HG02970 (cell line): ENCODE measurements at regions not wholly inside any gene's neighbourhood (a gene's known extent, or its start where the extent isn't known, plus 50 kb on each side); places are given as distances from the start of the nearest gene placed in this dataset.

Source experiments
- ATAC-seq: cut with Tn5 transposase; IDR thresholded peaks from one replicate; pipeline ENCODE4 v1.9.1; 2021; ENCODE audit warnings: mild to moderate bottlenecking, moderate library complexity, moderate number of reproducible peaks; ENCODE audit not compliant: unreplicated experiment, low FRiP score

DNA sequence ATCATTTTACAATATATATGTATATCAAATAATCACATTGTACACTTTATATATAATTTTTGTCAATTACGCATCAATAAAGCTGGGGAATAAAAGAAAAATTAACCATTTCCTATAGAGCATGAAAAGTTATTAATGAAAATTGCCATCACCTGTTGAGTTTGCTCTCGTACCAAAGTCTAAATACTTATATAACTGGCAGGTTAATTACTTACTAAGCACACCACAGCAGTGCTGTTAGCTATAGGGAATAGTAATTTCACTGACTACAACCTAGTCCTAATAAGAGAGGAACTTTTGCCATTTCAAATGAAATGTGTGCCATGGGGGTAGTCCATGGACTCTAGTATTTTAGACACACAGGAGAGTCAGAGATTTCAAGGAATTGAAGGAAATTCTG is 176.9 kb upstream of the COL1A2 start:
- ATAC-seq, result no peak

DNA sequence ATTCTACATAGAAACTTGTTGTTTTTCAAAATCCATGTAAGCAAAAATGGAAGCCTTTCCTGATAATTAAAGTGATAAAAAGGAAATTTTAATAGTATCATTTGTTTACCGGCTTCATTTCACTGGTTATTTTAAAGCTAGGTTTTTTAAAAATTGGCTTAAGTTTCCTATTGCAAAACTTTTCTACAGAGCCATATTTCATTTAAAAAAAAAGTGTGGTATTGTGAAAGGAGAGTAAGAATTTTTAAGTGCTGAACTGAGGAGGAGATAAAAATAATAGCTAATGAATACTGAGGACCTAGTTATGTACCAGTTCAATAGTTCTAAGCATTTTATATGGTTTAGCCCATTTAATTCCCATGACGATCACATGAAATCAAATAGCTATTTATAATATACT is 172.2 kb upstream of the COL1A2 start:
- no peak for ATAC-seq

DNA sequence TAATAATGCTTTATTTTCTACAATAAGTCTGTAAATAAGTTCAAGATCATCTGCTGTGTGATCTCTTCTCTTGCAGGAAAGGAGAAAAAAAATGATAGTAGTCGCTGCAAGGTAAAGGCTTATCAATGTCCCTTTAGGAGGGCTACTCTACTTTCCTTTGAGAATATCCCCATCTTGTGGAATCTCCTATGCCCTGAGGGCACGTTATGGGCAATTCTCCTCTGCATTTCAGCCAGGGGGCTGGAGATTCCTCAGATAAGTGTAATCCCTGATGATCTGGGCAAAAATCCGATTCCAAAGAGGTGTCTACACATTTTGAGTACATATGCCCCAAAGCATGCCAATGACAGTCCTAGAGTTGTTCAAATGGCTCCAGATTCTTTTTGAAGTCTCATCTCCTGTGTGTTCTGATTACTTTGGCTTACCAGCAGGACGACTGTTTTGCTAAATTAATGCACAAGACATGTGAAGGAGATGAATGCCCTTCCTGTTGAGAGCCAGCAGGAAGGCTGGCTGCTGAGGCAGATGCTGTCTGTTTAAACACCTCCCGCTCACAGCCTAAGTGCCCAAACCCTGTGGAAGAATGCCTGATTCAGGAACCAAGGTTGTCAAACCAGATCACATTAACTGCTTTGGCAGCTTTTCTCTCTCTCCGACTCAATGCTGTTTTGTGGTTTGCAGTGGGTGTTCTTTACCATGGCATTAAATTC is 171.2 kb upstream of the COL1A2 start:
- ATAC-seq, result no peak

DNA sequence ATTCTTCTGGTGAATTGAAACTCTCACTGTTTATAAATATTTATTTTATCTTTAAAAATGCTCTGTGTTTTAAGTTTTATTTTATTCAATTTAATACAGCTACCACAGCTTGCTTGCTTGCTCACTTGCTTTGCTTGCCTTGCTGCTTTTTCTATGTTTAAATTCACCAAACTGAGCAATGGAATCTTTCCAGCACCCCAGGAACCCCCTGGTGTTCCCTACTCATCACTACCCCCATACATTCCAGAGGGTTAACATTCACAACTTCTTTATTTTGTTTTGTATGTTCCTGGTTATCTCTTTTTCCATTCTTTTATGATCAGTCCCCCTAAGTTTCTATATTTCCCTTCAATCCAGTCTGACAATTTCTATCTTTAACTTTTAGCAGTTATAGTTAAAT is 166.5 kb upstream of the COL1A2 start:
- no peak for ATAC-seq

DNA sequence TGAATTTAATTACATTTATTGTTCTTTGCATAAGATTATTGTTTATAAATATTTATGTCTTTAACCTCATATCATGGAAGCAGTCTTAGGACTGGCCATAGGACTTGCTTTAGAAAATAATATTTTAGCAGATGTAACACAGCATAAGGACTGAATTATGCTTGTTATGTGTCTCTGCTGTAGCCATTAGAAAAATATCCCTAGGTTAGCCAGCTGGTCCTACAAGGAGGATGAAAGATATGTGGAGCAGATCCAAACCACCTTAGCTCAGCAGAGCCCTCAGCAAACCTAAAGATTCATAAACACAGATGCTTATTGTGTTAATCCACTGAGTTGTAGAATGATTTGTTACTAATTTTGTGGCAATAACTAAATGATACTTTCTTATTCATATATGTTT is 166.0 kb upstream of the COL1A2 start:
- no peak for ATAC-seq

DNA sequence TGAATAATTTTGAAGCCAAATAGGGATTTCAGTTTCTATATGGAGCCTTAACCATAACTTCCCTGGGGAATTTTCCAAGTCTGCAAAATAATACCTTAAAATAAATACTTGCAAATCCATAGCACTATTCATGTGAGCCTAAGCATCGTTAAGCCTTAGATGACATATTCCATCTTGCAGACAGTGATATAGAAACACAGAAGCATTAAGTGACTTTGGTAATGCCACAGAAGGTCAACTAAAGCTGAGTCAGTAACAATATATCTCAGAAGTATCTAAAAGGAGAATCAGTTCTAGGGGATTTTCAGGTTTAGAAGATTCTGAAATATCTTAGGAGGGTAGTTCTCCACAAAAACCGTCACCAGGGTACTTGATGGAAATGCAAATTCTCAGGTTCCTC is 163.4 kb upstream of the COL1A2 start:
- no peak for ATAC-seq

DNA sequence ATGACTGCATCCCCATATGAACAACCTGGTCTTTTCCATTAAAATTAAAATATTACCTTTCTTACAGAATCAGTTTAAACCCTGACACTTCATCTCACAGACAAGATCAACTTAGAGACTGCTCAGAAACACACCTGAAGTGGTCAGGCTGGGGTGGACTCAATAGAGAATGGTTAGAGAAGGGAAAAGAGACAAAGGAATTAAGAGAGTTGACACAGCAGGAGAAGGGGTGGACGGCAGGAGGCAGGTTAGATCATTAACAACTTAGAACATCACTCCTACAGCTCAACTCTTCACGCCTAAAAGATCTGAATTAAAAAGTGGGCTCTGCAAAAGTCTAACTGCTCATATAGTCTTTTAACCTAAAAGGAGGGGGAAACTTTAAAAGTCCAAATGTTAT is 157.7 kb upstream of the COL1A2 start:
- ATAC-seq, result no peak

DNA sequence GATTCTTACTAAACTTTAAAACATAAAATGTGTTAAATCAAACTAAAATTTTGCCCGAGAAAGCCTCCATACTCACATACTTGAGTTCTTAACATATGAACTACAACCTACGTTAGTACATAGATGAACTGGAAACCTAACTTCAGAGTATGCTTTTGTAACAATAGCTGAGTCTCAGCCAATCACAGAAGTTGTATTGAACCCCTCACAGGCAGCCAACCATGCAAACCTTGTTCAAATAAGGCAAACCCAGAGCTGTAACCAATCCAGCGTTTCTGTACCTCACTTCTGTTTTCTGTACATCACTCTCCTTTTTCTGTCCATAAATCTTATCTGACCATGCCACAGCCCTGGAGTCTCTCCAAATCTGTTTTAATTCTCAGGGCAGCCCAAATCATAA is 157.3 kb upstream of the COL1A2 start:
- ATAC-seq, result no peak

DNA sequence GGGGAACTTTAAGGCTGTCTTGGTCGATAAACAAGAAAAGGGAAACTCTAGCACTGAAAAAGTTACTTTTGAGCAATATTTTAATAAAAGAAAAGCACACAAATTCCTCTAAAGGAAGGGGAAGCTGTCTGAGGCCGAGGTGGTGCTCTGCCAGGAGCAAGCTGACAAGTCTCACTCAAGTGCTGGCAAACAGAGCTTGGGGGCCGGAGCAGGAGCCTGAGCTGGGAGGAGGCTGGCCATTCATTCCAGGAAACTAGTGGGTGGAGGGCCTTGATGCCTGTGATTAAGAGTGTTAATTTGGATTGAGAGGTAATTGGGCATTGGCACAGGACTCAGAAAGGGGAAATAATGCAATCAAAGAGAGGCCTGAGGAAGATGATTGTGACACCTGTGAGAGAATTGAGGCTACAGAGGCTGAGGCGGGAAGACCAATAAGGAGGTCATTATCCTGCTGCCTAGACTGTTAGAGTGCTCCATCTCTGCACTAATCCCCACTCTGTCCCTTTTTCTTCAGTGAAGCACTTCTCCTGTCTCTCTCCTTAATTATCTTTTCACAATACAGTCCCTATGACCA is 154.9 kb upstream of the COL1A2 start:
- ATAC-seq, result no peak

DNA sequence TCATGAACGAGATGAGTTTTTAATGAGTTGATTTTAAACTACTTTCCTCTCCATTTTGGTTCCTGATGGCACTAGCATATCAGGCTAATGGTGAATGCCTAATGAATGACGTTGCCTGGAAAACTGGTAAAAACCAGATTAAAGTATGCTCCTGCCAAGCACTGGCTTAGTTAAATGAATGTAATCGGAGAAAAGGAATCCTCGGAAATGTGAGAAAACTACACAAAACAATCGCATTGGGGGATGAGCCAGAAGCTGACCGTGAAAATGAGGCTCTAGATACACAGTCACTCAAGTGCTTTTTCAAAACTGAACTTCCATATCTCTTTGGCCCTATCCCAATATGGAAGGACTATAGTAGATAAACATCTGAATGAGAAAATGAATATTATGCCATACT is 153.8 kb upstream of the COL1A2 start:
- ATAC-seq, result no peak

DNA sequence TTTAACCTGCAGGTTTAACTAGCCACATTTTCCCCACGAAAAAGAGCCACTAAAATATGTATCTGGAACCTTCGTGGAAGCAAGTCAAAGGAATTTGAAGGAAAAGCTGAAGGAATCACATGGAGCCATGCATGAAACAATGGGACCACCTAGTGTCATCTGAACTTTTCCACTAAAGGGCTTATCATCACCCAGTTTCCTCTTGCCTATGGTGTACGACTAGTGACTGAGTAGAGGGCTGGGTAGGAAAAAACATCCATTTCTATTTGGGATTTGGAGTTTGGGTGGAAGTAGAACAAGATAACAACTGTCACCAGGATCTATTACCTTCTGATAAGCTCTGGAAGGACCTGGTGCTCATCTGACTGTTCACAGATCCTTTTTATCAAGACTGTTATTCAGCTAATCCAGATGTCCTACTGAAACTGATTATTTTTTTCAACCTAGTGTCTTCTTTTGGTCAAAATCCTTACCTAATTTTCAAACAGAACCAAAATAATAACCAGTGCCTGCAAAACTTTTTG is 153.2 kb upstream of the COL1A2 start:
- no peak for ATAC-seq

DNA sequence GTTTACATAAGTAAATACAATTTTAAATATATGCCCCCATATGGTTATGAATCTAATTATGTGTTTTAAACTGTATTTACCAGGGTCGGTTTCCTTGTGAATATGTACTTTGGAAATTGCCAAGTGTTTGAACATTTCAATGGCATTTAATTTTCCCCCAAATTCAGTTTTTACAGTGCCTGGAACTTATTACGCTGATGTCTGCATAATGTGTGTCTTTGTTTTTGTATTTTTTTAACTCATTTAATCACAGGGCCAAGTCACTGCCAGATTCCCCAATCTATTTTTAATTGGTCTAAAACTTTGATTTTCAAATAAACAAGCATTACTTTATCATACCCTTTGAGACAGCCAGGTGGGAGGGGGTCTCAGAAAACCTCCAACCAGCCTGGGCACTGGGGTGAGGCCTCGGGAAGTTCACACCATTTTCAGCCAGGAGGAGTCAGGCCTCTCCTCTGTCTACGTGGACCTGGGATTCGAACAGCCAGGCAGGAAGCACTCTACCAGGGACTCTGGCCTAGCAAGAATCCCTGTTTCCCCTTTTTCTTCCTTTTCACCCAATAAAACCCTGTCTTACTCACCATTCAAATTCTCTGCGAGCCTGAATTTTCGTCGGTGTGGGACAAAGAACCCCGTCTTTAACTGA is 151.5 kb upstream of the COL1A2 start:
- ATAC-seq, result no peak

DNA sequence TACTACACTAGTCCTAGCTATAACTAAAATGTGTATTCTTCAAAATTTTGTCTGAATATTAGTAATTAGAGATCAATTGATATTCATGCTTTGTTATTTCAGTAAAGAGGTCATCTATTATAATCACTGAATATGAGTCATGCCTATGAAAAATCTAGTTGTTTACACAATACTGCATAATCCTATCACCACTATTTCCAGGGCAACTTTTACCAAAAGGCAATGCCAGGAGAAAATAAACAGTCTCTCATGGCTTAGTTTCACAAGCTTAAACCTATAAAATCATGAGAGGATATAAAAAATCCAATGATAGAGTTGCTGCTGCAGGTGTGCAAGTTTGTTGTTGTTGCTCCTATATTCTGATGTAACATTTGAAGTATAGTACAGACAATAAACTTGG is 149.9 kb upstream of the COL1A2 start:
- ATAC-seq, result no peak

DNA sequence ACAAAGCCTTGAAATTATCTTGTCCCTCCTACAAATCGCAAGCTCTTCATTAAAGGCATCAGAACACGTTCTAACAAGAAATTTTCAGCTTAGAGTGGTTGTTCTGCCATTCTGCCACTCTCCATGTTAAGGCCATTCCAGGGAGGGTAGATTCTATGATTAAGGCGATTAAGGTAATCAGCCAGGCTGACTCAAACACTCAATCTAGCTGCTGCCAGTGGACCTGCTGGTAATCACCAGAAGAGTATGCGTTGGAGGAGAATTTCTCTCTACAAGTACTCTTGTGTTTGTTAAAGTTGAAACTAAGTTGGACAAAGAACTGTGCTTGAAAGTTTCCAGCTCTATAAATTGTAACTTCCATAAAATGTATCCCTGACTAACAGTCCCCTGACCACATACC is 149.2 kb upstream of the COL1A2 start:
- ATAC-seq, result no peak

DNA sequence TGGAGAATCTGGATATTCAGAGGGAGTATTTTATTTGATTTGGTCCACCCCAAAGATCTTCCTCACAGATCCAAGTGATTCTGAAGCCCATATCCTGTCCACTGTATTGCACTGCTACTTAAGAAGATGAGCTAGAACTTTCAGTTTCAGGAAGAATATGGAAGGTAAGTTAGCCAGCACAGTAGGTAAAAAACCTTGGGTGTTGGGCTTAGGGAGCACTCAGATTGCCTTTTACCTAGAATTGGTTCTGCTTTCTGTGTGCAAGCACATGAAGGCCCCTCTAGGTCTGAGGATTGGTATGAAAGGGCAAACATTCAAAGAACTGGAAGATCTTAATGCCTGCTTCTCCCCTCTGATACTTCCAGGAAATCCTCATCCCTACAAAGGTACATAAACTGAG is 146.7 kb upstream of the COL1A2 start:
- no peak for ATAC-seq

DNA sequence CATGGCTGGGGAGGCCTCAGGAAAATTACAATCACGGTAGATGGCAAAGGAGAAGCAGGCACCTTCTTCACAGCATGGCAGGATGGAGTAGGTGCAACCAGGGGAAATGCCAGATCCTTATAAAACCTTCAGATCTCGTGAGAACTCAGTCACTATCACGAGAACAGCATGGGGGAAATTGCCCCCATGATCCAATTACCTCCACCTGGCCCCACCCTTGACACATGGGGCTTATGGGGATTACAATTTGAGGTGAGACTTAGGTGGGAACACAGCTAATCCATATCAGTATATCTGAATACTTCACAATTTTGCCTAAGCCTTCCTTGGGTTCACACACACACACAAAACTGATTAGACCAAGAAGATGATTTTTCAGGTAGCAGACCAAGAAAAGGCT is 145.1 kb upstream of the COL1A2 start:
- ATAC-seq, result no peak

DNA sequence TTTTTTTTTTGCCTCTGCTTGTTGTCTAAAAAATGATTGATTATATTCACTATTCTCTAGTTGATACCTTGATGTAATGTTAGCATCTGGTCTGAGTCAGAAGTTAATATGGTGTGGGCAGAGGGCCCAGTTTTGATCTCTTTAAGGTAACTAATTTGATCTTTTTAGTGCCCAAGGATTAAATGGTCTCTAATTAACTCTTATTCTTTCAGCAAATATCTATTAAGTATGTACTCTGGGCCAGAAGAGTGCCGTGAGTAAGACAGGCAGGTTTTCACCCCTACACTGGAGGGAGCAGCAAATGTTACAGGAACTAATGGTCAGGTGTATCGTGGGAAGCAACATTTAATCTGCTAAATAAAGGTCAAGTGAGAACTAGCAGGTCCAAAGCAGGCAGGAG is 144.6 kb upstream of the COL1A2 start:
- no peak for ATAC-seq

DNA sequence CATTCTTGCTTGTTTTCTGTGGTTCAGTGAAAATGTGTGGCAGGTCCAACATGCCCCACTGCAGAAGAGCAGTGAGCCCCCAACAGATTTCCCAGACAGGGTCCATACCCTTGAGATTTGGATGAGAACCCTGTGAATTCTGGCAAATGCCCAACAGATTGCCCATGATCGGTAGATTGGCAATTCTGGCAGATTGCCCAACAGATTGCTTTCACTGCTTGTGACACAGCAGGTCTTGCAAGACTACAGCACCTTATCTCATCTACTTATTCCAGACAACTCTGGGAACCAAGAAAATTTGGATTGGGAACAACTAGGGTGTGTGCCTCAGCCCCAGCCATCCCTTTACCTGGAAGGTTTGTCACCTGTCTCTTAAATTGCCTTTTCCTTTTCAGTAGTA is 143.7 kb upstream of the COL1A2 start:
- no peak for ATAC-seq

DNA sequence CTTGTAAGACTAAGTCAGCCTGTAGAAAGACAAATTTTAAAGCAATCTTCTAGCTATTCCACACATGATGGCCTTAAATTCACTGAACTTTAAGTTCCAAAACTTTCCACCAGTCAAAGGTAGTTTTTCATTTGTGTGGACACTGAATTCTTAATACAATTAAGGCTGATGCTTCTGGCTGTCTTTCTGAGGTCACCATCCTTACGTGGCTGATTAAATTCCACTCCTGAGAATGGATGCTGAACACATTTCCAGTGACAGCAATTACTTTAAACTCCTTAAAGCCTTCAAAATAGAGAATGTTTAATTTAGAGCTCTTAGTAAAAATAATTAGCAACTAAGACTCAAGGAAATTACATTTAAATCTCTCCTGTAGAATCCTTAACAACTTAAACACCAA is 142.6 kb upstream of the COL1A2 start:
- no peak for ATAC-seq

DNA sequence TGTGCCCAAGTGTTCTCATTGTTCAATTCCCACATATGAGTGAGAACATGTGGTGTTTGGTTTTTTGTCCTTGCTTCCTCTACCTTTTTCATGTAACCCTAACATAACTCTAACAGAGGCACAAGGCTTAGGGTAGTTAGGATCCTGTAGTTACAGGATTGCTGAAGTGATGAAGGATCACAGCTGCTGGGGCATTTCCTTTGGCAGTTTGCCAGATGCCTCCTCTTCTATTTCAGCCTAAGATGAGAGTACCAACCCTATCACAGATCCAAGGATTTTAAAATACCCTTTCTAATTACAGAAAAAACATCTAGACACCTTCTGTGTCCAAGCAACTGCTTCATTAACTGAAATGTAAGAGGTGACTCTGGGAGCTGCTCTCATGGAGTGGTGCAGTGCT is 141.7 kb upstream of the COL1A2 start:
- no peak for ATAC-seq

DNA sequence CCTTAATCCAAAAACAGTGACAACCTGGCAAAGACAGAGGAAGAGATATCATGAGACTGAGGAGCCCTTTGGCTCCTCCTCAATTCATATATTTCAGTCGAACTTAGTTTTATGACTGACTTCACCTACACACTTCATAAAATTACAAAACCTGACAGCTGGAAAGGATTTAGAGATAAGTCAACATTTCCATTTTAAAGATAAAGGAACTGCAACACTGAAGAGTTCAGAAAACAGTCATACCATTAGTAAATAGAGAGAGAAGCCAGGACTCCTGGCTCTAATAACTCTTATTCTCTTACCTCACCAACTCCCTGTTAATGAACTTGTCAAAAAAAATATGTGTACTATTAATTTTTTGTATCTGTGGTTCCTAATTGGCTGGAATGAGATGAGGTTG is 141.0 kb upstream of the COL1A2 start:
- no peak for ATAC-seq
